ENCODE measurements at regions not wholly inside any gene's neighbourhood (a gene's known extent, or its start where the extent isn't known, plus 50 kb on each side); places are given as distances from the start of the nearest gene placed in this dataset.
A peak's percentile ranks its signal among the peaks of the same experiment; 100 is the strongest.
"Not testable (repeated sequence)": the region's sequence is repeated elsewhere in the genome, so short reads cannot be mapped to it uniquely, and the experiment has no call there.

GRCh38 chr2:95719473-95720060, 127.8 kb downstream of the TRIM43 start:
- Histone ChIP-seq H3K27me3 (ENCODE audit: control insufficient read depth, insufficient read depth, low read length) (no peaks in the 10 kb centered on the region), H3K4me3 (ENCODE audit: low read depth, low read length) (no peak overlapping the region), H3K36me3 (ENCODE audit: control insufficient read depth, insufficient read depth, low read length) (no peaks in the 10 kb centered on the region)
- TF ChIP-seq, protein P1, sequence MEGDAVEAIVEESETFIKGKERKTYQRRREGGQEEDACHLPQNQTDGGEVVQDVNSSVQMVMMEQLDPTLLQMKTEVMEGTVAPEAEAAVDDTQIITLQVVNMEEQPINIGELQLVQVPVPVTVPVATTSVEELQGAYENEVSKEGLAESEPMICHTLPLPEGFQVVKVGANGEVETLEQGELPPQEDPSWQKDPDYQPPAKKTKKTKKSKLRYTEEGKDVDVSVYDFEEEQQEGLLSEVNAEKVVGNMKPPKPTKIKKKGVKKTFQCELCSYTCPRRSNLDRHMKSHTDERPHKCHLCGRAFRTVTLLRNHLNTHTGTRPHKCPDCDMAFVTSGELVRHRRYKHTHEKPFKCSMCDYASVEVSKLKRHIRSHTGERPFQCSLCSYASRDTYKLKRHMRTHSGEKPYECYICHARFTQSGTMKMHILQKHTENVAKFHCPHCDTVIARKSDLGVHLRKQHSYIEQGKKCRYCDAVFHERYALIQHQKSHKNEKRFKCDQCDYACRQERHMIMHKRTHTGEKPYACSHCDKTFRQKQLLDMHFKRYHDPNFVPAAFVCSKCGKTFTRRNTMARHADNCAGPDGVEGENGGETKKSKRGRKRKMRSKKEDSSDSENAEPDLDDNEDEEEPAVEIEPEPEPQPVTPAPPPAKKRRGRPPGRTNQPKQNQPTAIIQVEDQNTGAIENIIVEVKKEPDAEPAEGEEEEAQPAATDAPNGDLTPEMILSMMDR (IDR thresholded peaks at IDR 0.05; ENCODE audit: insufficient read depth, low read length, severe bottlenecking): no peak
- no peak for DNase-seq (ENCODE audit: low read depth)
- no peak for FAIRE-seq

- TF ChIP-seq, protein P1 (IDR thresholded peaks at IDR 0.05; ENCODE audit: insufficient read depth, low read length, severe bottlenecking): no peak
- DNase-seq (ENCODE audit: low read depth) (no peak), FAIRE-seq (no peak)
- Histone ChIP-seq H3K4me3 (ENCODE audit: low read depth, low read length) (no peak overlapping the region), H3K36me3 (ENCODE audit: control insufficient read depth, insufficient read depth, low read length) (no peaks in the 10 kb centered on the region), H3K27me3 (ENCODE audit: control insufficient read depth, insufficient read depth, low read length) (no peaks in the 10 kb centered on the region)
Measured at GRCh38 chr2:95721726-95722125, 129.9 kb downstream of the TRIM43 start.

DNA sequence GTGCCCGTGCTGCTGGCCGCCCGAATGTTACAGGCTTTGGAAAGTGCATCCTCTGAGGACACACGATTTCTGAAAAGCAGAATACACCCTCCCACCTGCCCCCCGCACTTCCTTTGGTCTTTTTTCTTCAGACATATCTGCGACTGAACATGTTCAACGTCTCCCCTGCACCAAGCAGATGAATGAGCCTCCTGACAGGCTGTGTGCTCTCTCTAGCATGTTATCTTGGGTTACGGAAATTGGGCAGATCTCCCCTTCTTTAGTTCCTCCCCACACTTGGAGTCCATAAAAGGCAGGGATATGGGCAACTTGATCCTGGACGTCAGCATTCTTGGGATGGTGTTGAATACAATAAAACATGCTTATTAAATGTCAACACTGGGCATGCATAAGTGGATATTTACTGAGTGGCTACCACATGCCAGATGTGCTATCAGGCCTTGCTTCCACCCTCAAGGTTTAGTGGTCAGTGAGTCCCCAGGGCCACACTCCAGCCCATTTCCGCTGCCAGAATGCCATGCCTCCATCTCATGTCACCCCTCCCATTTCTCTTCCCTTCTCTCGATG, 130.4 kb downstream of the TRIM43 start:
- FAIRE-seq (no peak), DNase-seq (ENCODE audit: low read depth) (no peak)
- TF ChIP-seq, protein P1 (IDR thresholded peaks at IDR 0.05; ENCODE audit: insufficient read depth, low read length, severe bottlenecking): no peak
- Histone ChIP-seq H3K36me3 (ENCODE audit: control insufficient read depth, insufficient read depth, low read length) (no peaks in the 10 kb centered on the region), H3K27me3 (ENCODE audit: control insufficient read depth, insufficient read depth, low read length) (no peaks in the 10 kb centered on the region), H3K4me3 (ENCODE audit: low read depth, low read length) (no peak overlapping the region)

GRCh38 chr2:95723627-95724210, 131.9 kb downstream of the TRIM43 start:
- not testable (repeated sequence) for H3K36me3 ChIP-seq (ENCODE audit: control insufficient read depth, insufficient read depth, low read length); H3K4me3 ChIP-seq (ENCODE audit: low read depth, low read length); DNase-seq (ENCODE audit: low read depth); H3K27me3 ChIP-seq (ENCODE audit: control insufficient read depth, insufficient read depth, low read length)
- FAIRE-seq: peak; percentile 47

GRCh38 chr2:95725191-95725590, 133.4 kb downstream of the TRIM43 start:
- FAIRE-seq; H3K36me3 ChIP-seq (ENCODE audit: control insufficient read depth, insufficient read depth, low read length); H3K27me3 ChIP-seq (ENCODE audit: control insufficient read depth, insufficient read depth, low read length); DNase-seq (ENCODE audit: low read depth); H3K4me3 ChIP-seq (ENCODE audit: low read depth, low read length): not testable (repeated sequence)

GRCh38 chr2:95725677-95726076, 133.9 kb downstream of the TRIM43 start:
- not testable (repeated sequence) for FAIRE-seq; H3K27me3 ChIP-seq (ENCODE audit: control insufficient read depth, insufficient read depth, low read length); H3K36me3 ChIP-seq (ENCODE audit: control insufficient read depth, insufficient read depth, low read length); H3K4me3 ChIP-seq (ENCODE audit: low read depth, low read length)
- peak; percentile 15 for DNase-seq (ENCODE audit: low read depth)

DNA sequence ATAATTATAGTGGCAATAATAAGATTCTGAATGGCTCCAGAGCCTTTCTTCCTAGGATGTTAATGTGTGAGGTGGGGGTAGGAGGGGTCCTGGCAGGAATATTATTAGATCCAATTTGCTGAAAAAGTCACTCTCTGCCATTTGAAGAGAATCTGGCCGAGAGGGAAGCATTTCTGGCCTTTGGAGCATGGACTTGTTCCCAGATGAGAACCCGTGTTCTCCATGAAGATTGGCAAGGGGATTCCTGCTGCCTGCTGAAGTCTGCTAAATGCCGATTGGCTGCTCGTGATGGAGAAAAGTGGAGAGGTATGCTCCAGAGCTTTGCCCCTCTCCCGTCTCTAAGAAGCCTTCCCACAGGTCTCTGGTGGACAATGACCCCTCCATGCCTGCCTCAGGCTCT, 135.6 kb downstream of the TRIM43 start:
- H3K4me3 ChIP-seq (ENCODE audit: low read depth, low read length); FAIRE-seq; DNase-seq (ENCODE audit: low read depth); H3K36me3 ChIP-seq (ENCODE audit: control insufficient read depth, insufficient read depth, low read length); H3K27me3 ChIP-seq (ENCODE audit: control insufficient read depth, insufficient read depth, low read length): not testable (repeated sequence)

Data from bronchial epithelial cell (primary cell).